Suprapubic skin (tissue), 4 donors: ENCODE measurements at regions not wholly inside any gene's neighbourhood (a gene's known extent, or its start where the extent isn't known, plus 50 kb on each side); places are given as distances from the start of the nearest gene placed in this dataset.

Experiments used
- CTCF ChIP-seq, 2 donors: fragments of 200-600 bp in 1 of 2; fragments of 450-650 bp in 1 of 2; sonication (generic) in 1 of 2; IDR thresholded peaks; one replicate each; pipeline ENCODE4 v1.5.1; 2016 to 2019; ENCODE audit warnings: antibody characterized with exemption in 2 of 2, mild to moderate bottlenecking in 1 of 2, moderate library complexity in 1 of 2
- EP300 ChIP-seq: sonication (generic); formaldehyde crosslinking; IDR thresholded peaks from one replicate; pipeline ENCODE4 v1.6.1; 2017; ENCODE audit warnings: antibody characterized with exemption
- POLR2A ChIP-seq, 2 donors: fragments of 450-650 bp; IDR thresholded peaks; one replicate each; pipeline ENCODE4 v1.6.1; 2017; ENCODE audit warnings: antibody characterized with exemption in 2 of 2, mild to moderate bottlenecking in 2 of 2, moderate library complexity in 2 of 2
- POLR2AphosphoS5 ChIP-seq, 3 donors: sonication (generic); formaldehyde crosslinking; IDR thresholded peaks; one replicate each; pipeline ENCODE4 v1.6.1; 2017; ENCODE audit warnings: antibody characterized with exemption in 3 of 3

GRCh38 chr2:235348329-235348728 lies 145.5 kb upstream of the AGAP1 start:
- TF ChIP-seq CTCF (IDR thresholded peaks at IDR 0.05) (no peak), POLR2A (IDR thresholded peaks at IDR 0.05) (no peak), POLR2AphosphoS5 (IDR thresholded peaks at IDR 0.05) (no peak), EP300 (no peak)
